Fibroblast of skin of right biceps (primary cell): ENCODE measurements at regions not wholly inside any gene's neighbourhood (a gene's known extent, or its start where the extent isn't known, plus 50 kb on each side); places are given as distances from the start of the nearest gene placed in this dataset.
A peak's percentile ranks its signal among the peaks of the same experiment; 100 is the strongest.

Experiments
- DNase-seq: peaks from one replicate; pipeline ENCODE4 v3.0.0-alpha.2; 2013

DNA sequence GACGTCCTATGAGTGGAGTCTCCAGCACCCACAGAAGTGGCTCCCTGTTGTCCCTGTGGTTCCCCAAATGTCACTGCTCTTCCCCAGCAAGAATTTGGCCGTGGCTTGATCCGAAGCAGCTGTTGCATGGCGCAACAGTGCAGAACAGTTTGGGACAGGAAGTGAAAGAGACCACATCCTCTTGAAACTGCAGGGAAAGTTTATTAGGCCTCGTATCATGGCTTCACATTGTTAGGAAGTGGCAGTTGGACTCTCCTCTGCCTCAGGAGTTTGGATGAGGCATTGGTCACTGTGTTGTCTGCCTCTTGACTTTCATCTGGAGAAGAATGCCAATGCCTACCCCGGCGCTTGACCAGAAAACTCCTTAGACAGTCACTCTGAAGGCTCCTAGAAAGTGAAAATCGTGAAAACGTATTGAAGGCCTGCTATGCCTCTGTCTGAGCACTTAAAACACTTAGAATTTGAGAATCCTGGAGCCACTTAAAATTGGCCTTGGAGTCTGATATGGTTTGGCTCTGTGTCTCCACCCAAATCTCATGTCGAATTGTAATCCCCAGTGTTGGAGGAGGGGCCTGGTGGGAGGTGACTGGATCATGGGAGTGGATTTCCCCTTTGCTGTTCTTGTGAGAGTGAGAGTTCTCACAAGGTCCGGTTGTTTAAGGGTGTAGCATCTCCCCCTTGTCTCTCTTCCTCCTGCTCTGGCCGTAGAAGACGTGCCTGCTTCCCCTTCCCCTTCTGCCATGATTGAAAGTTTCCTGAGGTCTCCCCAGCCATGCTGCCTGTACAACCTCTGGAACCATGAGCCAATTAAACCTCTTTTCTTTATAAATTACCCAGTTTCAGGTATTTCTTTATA is 334.9 kb upstream of the JARID2 start:
- DNase-seq = peak; percentile 48

DNA sequence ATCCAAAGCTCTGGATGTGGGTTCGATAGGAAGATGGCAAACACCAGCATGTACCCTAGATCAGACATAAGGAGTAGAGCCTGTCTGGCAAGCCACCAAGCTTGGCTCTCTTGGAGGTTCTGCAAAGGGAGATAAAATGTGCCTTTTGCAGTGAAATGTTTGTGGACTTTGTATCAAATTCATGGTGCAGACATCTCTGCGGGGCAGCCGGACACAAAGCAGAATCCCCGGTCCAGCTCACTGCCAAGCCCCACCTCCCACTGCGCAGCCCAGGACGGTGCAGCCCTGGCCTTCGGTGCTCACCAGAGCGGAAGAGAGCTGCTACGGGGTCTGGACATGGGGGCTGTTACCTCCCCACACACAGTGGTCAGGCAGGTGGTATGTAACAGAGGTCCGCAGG is 333.6 kb upstream of the JARID2 start:
- DNase-seq = no peak

DNA sequence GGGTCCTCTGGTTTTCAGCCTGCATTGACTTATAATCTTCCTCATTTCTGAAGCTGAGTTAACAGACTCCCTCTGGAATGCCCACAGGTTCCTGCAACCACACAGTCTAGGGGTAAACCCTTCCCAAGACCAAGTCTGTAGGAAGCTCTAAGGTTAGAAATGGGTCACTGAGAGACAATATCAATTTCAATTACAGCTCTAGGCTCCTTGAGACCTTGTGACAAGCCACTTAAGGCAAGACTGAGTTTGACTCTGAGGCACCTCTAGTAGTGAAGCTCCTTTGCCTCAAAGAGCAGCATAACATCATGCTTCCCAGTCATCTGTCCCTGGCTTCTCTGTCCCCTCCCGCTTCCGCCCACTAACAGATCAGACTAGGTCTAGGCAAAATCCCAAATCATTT is 333.2 kb upstream of the JARID2 start:
- DNase-seq = no peak

DNA sequence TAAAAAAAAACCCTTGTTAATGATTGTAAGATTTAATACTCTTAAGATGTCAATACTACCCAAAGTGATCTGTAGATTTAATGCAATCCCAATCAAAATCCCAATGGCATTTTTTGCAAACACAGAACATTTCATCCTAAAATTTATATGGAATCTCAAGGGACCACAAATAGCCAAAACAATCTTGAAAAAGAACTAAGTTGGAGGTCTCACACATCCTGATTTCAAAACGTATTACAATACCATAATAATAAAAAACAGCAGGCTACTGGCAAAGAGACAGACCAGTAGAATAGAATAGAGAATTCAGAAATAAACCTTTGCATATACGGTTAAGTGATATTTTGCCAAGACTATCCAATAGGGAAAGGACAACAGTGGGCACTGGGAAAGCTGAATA is 331.9 kb upstream of the JARID2 start:
- DNase-seq = no peak

DNA sequence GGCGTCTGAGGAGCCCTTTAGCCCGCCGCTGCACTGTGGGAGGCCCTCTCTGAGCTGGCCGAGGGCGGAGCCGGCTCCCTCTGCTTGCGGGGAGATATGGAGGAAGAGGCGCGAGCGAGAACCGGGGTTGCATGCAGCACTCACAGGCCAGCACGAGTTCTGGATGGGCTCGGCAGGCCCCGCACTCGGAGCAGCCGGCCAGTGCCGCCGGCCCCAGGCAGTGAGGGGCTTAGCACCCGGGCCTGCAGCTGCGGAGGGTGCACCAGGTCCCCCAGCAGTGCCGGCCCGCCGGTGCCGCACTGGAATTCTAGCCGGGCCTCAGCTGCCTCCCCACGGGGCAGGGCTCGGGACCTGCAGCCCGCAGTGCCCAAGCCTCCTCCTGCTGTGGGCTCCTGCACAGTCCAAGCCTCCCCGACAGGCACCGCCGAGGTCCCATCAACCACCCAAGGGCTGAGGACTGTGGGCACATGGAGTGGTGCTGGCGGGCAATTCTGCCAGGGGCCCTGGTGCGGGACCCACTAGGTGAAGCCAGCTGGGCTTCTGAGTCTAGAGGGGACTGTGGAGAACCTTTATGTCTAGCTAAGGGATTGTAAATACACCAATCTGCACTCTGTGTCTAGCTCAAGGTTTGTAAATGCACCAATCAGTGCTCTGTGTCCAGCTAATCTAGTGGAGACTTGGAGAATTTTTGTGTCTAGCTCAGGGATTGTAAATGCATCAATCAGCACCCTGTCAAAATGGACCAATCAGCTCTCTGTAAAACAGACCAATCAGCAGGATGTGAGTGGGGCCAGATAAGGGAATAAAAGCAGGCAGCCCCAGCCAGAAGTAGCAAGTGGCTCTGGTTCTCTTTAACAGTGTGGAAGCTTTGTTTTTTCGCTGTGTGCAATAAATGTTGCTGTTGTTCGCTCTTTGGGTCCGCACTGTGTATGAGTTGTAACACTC is 329.7 kb upstream of the JARID2 start:
- DNase-seq = no peak

DNA sequence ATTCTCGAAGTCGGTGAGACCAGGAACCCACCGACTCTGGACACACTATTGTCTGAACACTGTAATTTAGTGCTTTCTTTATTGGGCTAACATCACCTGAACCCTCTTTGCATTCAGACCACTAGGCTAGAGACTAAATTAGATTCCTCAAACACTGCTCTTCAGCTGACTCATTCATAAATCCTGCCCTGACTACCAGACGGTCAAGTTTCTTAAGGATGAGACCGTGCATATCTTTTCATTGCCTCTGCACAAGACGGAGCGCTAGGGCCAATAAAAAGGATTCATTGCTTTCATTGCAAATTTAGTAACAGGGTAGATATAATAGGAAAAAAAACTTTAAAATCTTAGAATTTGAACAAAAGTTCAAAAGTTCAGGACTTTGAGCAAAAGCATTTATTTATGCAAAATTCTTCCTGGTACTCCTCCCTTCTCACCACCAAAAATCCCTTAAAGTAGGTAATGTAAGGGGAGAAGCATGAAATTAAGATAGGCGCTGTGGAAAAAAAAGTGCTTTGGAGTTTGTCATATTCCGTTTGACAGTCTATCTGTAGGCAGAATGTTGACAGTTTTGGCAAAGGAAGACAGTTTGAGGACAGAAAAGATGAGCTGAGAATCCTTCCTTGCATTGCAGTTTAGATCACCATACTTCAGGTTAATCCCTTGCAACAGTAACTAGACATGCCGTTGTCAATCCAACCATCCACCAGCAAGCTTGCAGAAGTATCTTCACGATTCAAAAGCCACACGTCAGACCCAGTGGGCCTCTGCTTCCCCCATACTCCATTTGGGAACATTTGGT is 328.6 kb upstream of the JARID2 start:
- peak; percentile 72 for DNase-seq

DNA sequence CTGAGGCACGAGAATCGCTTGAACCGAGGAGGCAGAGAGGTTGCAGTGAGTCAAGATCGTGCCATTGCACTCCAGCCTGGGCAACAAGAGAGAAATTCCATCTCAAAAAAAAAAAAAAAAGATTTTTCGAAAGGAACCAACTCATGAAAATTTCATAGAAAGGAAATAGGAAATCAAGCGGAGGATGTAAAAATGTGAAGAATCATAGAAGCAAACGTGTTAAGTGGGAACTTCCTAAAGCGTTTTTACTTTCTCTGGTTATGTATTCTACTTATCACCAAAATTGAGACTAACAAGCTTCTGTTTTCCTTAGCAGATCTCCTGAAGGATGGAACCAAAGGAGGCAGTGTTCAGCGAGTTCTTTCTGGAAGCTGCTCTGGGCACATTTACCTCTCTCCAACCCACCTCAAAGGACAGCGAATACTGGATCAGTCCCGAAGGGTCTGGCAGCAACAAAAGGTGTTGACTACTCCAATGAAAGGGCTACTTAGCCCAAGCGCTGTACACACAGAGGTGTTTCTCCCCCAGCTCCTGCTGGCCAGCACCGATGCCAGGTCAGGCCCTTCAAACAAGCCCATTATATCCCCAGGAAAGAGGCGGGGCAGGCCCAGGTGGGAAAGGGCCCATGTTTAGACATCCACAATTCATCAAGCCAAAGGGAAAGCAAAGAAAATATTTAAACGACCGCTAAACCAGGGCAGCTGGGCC is 327.5 kb upstream of the JARID2 start:
- no peak for DNase-seq

DNA sequence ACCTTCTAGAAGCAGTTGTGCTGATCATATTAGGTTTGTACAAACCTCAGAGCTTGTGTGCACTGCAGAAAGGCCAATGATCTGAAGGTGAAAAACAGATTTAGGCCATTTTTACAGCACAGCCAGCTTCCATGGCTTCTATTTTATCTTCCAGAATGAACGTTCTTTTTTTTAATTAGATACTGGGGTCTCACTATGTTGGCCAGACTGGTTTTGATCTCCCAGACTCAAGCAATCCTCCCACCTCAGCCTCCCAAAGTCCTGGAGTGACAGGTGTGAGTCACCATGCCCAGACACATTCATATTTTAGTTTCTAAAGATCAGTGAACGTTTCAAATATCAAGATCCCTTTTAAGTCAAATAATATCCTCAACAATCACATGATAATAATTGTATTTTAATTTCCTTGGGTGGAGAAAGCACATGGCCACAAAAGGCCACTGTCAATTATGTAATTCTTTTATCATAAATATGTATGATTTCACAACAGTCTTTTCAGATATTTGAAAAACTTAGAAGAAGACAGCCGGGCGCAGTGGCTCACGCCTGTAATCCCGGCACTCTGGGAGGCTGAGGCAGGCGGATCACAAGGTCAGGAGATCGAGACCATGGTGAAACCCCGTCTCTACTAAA is 326.7 kb upstream of the JARID2 start:
- DNase-seq = no peak

DNA sequence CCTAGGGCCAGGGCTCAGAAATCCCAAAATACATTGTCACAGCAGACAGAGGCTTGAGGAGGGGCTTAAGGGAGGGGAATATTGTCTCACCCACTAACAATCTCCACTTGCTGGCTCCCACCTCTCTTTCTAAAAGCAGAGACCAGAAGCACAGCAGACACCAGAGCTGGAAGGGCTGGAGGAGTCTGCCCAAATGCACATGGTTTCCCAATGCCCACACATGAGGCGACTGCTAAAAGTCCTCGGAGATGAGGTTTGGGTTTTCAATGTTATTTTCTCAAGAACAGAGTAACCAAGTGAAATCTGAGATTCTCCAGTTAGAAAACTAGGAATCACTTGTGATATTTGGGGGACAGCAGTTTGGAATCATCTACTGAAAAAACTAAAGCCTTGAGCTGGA is 325.6 kb upstream of the JARID2 start:
- DNase-seq = no peak

DNA sequence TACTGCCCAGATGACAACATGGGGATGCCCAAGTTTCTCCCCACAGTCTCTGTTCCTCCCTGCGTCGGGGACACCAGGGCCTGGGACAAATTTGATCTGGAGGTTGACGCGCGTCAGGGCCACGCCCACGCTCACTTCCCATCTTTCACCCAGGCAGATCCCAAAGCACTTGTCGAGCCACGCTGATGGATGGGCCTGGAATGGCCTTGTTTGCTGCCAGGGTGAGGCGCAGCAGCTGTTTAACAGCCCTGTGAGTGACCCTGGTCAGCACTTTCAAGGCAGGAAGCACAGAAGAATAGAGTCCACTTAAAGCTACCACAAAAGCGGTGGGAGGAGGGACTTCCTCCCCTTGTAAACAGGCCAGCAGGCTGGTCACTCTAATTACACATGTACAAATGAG is 324.7 kb upstream of the JARID2 start:
- no peak for DNase-seq

DNA sequence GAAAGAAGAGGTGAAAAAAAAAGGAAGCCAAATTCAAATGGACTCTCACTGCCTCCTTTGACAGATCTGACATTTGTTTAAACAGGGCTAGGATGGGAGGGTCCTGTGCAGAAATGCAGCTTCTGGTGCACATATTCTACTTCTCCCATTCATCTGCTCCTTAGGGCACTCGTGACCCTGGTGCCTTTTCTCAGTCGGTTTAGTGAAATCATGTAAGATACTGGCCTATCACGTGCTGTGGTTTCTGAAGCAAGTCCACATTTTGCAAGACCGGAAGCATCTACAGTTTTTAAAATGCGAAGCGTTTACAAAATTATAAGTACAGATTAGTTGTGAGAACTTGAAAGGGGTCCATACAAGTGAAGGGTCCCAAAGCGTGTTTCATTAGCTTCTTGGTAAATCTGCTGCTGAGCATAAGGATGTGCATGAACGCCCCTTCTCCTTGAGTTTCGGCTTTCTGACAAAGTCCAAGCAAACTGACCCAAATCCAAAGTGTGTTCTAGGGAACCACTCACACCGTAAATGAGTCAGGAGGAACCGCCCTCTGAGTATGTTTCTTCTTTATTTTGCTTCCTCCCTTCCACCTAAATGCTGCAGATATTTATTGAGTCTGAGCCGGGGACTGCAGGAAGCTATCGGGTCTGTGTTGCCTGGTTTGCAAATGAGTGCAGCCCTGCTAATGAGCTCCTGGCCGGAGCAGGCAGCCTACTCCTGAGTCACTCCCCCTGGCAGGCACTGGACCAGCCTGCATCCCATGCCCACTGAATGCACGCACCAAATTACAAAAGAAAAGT is 323.8 kb upstream of the JARID2 start:
- DNase-seq = no peak

DNA sequence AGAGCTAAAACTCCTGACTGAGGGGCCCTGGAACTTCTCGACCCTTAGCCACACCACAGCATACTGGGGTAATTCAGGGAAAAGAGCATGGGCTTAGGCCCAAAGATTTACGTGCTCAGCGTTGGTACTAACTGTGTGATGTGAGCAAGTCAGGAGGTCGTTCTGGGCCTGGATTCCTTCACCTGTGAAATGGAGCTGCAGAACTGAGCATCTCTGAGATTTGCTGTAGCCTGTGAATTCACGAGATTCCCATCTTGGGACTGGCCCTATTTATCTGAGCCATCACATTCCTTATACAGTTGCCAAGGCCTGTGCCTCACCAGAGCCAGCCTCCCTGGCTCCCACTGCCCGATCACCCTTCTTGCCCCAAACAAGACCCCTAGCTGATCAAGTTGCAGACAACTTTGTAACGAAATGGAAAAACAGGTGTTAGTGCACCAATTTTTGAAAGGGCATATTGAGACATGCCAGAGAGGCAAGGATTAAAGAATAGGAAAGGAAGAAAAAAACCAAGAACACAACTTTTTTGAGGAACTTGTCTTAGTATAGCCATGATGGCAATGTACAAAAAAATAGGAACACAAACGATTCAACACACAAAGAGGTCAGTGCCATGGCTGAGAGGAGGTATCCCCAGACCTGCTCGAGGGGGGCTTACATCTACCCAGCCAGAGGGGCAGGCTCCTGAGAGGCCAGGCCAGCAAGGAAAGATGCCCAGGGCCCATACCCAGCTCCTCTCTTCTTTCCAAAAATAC is 323.0 kb upstream of the JARID2 start:
- DNase-seq = no peak

DNA sequence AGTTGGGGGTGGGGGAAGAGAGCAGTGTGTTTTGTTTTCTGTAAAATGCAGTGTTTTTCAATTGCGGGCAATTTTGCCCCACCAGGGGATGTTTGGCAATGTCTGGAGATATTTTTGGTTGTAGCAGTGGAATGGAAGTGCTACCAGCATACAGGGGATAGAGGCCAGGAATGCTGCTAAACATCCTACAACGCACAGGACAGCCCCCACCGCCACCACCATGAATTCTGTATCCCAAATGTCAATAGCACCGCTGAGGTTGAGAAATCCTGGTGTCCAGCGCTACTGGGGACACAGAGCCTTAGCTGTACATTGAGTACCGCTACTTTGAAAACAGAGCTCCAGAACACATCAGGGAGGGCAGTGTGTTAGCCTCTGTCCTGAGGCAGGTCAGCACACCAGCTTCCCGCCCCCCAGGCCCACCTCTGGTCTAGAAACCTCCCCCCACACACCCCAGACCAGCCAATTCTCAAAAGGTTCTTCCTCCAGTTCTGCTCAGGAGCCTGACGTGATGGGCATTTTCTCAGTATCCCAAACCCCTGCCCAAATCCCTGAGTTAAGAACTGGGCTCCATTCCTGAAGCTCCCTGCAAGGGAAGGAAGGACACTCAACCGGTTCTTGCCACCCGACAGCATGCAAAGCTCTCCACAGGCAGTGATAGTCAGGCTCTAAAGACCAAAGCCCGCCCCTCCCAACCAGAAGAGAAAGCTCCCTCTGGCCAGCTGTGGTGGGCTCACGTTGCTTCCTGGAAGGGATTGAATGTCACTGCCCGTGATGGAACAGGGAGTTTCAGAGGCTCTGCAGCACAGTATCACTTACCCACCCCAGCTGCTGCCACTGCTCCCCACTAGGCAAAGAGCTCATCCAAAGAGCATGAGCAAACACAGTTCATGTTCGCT is 321.5 kb upstream of the JARID2 start:
- no peak for DNase-seq

DNA sequence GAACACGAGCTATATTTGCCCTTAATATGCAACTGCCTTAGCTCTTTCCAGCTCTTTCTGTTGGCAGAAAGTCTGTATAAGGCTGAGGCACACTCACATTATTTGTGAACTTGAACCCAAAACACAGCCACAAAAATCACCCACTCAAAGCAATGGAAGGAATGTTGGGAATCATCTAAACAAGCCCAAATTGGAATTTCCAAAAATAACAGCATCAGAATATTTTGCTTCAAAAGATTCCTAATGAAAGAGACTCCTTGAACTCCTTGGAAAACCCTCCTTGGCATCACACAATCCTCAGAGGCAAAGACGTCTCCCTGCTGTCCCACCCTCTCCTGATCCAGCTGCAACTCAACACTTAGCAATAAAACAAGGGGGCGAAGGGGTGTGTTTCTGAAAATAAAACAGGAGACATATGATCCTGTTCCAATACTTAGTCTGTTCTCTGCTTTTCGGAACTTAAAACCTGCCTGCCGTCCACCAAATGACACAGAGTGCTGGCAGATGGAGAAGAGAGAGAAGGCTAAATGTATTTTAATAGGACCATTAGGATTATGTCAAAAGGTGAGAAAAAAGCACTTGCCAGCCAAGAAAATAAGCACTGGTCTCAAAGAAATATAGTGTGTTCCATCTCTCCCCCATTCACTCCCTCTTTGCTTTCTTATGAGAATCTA is 320.7 kb upstream of the JARID2 start:
- no peak for DNase-seq

DNA sequence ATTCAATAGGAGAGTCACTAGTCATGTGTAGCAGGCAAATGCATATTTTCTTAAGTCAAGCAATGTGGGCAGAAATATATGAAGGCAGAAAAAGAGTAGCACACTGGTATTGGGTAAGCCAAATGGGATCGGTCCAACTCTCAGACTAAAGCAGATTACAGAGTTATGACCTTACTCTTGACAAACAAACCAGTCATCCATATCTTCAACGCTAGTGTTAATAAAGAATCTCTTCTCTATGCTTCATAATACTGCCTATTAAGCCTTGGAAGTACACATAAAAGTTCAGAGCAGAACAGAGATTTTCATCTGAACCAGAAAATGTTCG is 320.2 kb upstream of the JARID2 start:
- DNase-seq = no peak

DNA sequence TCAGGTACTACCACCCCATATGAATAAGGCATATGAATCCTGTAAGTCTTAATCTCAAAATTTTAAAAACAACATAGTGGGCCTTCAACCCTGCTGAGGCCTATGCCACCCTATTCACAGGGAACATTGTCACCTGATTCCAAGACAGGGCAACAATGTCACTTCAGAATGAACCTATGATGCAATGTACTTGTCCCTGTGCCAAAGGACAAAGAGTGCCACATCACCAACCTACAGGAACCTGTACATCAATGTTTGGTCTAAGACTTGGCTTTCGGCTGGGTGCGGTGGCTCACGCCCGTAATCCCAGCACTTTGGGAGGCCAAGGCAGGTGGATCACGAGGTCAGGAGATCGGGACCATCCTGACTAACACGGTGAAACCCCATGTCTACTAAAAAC is 318.5 kb upstream of the JARID2 start:
- no peak for DNase-seq

DNA sequence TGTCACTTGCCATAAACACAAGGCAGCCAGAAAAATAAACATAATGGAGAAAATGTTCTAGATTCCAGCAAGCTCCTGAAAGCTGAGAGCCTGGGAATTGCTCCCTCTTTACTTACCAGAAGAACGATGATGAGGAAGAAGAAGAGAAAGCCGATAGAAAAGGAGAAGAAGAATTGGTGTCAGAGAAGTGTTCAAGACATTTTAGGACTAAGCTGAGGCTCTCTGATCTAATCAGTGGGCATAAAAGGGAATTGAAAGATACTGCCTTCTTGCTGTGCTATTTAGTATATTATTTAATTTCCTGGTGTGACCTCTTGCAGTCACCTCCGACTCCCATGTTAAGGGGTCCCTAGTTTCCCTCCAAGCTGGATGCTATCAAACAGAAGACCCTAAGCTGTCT is 316.6 kb upstream of the JARID2 start:
- no peak for DNase-seq

DNA sequence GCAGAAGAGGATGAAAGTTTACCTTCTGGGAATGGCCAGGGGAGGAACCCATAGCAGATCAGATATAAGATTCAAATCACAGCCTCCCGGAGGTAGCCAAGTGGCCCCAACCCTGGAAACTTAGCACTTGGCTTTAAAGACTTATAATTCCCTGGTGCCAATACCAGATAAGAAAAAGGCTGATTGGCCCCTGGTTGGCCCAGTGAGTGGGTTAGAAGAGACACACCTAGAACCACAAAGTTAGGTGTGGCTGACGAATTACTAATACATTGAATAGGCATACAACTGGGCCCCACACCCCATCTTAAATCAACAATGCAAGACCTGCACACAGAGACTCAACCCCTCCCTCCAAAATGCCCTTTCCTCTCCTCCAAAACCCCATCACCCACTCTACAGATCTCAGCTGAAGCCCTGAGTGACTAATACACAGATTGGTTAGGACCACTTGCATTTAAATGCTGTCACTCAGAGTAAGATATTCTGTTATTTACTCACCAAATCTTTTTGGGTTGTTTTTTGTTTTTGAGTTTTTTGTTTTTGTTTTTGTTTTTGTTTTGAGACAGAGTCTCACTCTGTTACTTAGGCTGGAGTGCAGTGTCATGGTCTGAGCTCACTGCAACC is 315.4 kb upstream of the JARID2 start:
- no peak for DNase-seq
